K562 (cell line): ENCODE measurements at regions not wholly inside any gene's neighbourhood (a gene's known extent, or its start where the extent isn't known, plus 50 kb on each side); places are given as distances from the start of the nearest gene placed in this dataset.

Source experiments
- ATAC-seq: fragments of 200-7000 bp; cut with Tn5 transposase; 3 replicates; pipeline ENCODE4 v1.9.1; 2020; ENCODE audit warnings: moderate library complexity
- BruUV-seq: library from RNA; stranded (reverse); fragments of 400-500 nt; replicated peaks from 2 replicates; lab custom pipeline; 2021; lab: Mats Ljungman, UMichigan
- CTCF ChIA-PET: fragments of 300-600 bp; formaldehyde crosslinking; extraction: SDS; loops from one replicate; lab custom pipeline; 2021; ENCODE audit warnings: low intra/inter-chr PET ratio; lab: Yijun Ruan, JAX
- POLR2A ChIA-PET: fragments of 300-600, 350-650 bp; sonication (Branson Sonifier 250); formaldehyde crosslinking; extraction: SDS; loops from one replicate; lab custom pipeline; 2021; ENCODE audit warnings: antibody characterized with exemption, inconsistent platforms; lab: Yijun Ruan, JAX
- DNase-seq, 4 experiments: peaks; one replicate each; pipeline versions ENCODE4 v3.0.0 to v3.0.0-alpha.2; 2011 to 2018; ENCODE audit warnings: low spot score in 3 of 4, mixed read lengths in 3 of 4; ENCODE audit errors: extremely low read depth in 1 of 4
- FAIRE-seq: peaks from 2 replicates; lab custom pipeline; 2011; peaks lifted over from hg19 to GRCh38; lab: Jason Lieb, UNC
- H2AFZ ChIP-seq: 2 replicates; pipeline ENCODE4 v1.6.0; 2011; ENCODE audit warnings: low read depth, low read length, control low read depth, inconsistent platforms
- H3K27ac ChIP-seq: fragments of 200-600 bp; 3 replicates; pipeline ENCODE4 v1.8.0; 2011; ENCODE audit warnings: low read depth, mild to moderate bottlenecking, control low read depth, inconsistent platforms, low read length, moderate library complexity, mixed read lengths; ENCODE audit errors: extremely low read depth
- H3K27me3 ChIP-seq, 2 experiments: fragments of 300-600 bp in 1 of 2; 2 replicates in 1 of 2; 3 replicates in 1 of 2; pipeline versions ENCODE4 v1.6.0 to v1.8.0; 2011; ENCODE audit warnings: inconsistent platforms in 2 of 2, low read length in 2 of 2, mild to moderate bottlenecking in 1 of 2, mixed read lengths in 1 of 2, moderate library complexity in 1 of 2; ENCODE audit not compliant: control insufficient read depth in 2 of 2, insufficient read depth in 2 of 2
- H3K36me3 ChIP-seq: fragments of 300-600 bp; 3 replicates; pipeline ENCODE4 v1.8.0; 2011; ENCODE audit warnings: mild to moderate bottlenecking, low read length, inconsistent platforms; ENCODE audit not compliant: control insufficient read depth, insufficient read depth
- H3K4me1 ChIP-seq, 2 experiments: fragments of 200-600 bp in 1 of 2; replicated peaks in 1 of 2; 2 replicates in 1 of 2; 3 replicates in 1 of 2; pipeline versions ENCODE4 v1.5.1 to v1.8.0; 2011; ENCODE audit warnings: inconsistent platforms in 2 of 2, low read length in 2 of 2, mild to moderate bottlenecking in 1 of 2, mixed read lengths in 1 of 2, moderate library complexity in 1 of 2; ENCODE audit not compliant: control insufficient read depth in 2 of 2, insufficient read depth in 2 of 2
- H3K4me2 ChIP-seq: 2 replicates; pipeline ENCODE4 v1.6.1; 2011; ENCODE audit warnings: low read length, control low read depth, inconsistent platforms, mixed read lengths; ENCODE audit not compliant: insufficient read depth
- H3K4me3 ChIP-seq: fragments of 200-600 bp; sonication (generic), shearing (Covaris generic); 2 replicates; pipeline ENCODE4 v1.5.1; 2016; ENCODE audit warnings: control low read depth, inconsistent platforms
- H3K79me2 ChIP-seq: fragments of 200-600 bp; 3 replicates; pipeline ENCODE4 v1.8.0; 2011; ENCODE audit warnings: low read length, inconsistent platforms; ENCODE audit not compliant: control insufficient read depth, insufficient read depth
- H3K9ac ChIP-seq, 2 experiments: 2 replicates each; pipeline versions ENCODE4 v1.6.0 to v1.6.1; 2011; ENCODE audit warnings: low read depth in 2 of 2, low read length in 2 of 2, control low read depth in 1 of 2, inconsistent platforms in 1 of 2, mild to moderate bottlenecking in 1 of 2, mixed read lengths in 1 of 2; ENCODE audit not compliant: insufficient read depth in 1 of 2
- H3K9me1 ChIP-seq: one replicate; pipeline ENCODE4 v1.6.0; 2011; ENCODE audit warnings: inconsistent platforms, mild to moderate bottlenecking, low read length, moderate library complexity; ENCODE audit not compliant: control insufficient read depth, insufficient read depth
- H3K9me3 ChIP-seq: replicated peaks from 2 replicates; pipeline ENCODE4 v1.5.1; 2011; ENCODE audit warnings: low read depth, low read length, inconsistent platforms; ENCODE audit not compliant: control insufficient read depth, insufficient read depth
- H4K20me1 ChIP-seq: replicated peaks from 2 replicates; pipeline ENCODE4 v1.6.1; 2011; ENCODE audit warnings: low read length, inconsistent platforms, mixed read lengths; ENCODE audit not compliant: control insufficient read depth, insufficient read depth
- BMI1 ChIP-seq: fragments of 150-350 bp; IDR thresholded peaks from 2 replicates; pipeline ENCODE4 v1.6.1; 2014; ENCODE audit warnings: low read length
- MEF2A ChIP-seq: IDR thresholded peaks from 2 replicates; pipeline ENCODE4 v1.6.1; 2011; ENCODE audit warnings: low read depth, mild to moderate bottlenecking, low read length, moderate library complexity; ENCODE audit not compliant: control insufficient read depth
- NR2C1 ChIP-seq, 2 experiments: fragments of 450-650 bp; IDR thresholded peaks; 2 replicates each; pipeline ENCODE4 v1.6.1; 2017; ENCODE audit warnings: mild to moderate bottlenecking in 2 of 2, antibody characterized with exemption in 1 of 2, inconsistent platforms in 1 of 2, missing compliant biosample characterization in 1 of 2, missing genetic modification characterization in 1 of 2
- POLR2A ChIP-seq: fragments of 450-650 bp; conservative IDR thresholded peaks from 2 replicates; pipeline ENCODE4 v1.6.1; 2016
- TGIF2 ChIP-seq: sonication (generic); formaldehyde crosslinking; IDR thresholded peaks from 2 replicates; pipeline ENCODE4 v1.8.1; 2022; ENCODE audit warnings: mild to moderate bottlenecking, missing genetic modification reagents, moderate library complexity
- ZNF551 ChIP-seq: fragments of 250-450 bp; sonication (Bioruptor Pico); IDR thresholded peaks from 2 replicates; pipeline ENCODE4 v1.5.0; 2021; ENCODE audit warnings: mild to moderate bottlenecking, moderate library complexity
- WGBS: fragments of 100-300 bp; shearing (Covaris generic); methylation state at CpG from one replicate; pipeline ENCODE4 v1.1.6; 2016; ENCODE audit warnings: low coverage, mixed read lengths; ENCODE audit not compliant: insufficient coverage; ENCODE audit errors: missing lambda C conversion rate; 5-methylcytosine and 5-hydroxymethylcytosine counted together
- in situ Hi-C: fragments of 300-500 bp; cut with MboI; formaldehyde crosslinking; loops from 4 replicates; pipeline ENCODE4 v1.15.0; 2018; ENCODE audit warnings: inconsistent platforms, mixed read lengths
- intact Hi-C: fragments of 100-400 bp; cut with micrococcal nuclease; formaldehyde crosslinking; loops from 2 replicates; pipeline ENCODE4 v1.14.2; 2022
- TF ChIP-seq, protein P1 (sequence below): sonication (generic); formaldehyde crosslinking; IDR thresholded peaks from 2 replicates; pipeline ENCODE4 v1.8.0; 2023; ENCODE audit warnings: mild to moderate bottlenecking, missing genetic modification reagents

DNA sequence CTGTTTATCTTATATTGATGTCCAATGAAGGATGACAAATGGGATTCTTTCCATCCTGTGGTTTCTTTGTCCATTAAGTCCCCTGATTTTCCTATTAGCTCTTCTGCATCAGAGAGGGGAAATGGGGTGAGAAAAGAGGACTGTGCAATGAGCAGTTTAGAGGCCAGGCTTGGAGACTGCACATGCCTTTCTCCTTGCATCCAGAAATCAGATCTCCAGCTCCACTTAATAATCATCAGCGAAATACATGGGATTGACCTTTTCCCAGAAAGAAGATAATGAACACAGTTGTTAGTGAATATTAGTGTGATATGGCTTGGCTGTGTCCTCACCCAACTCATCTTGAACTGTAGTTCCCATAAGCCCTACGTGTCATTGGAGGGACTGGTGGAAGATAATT is 697.4 kb downstream of the CBLN2 start:
- FAIRE-seq = no peak
- no peaks in the 10 kb centered on the region for H4K20me1 ChIP-seq
- WGBS = 0% methylated on average over 2 of the region's 2 CpGs
- POLR2A ChIA-PET = no interaction called here
- in situ Hi-C loops = no loop called here
- no peaks in the 10 kb centered on the region for H3K4me1 ChIP-seq
- H3K9ac ChIP-seq = no peak overlapping the region
- H2AFZ ChIP-seq = no peak overlapping the region
- BruUV-seq = no TSS peak
- H3K27me3 ChIP-seq = no peaks in the 10 kb centered on the region
- H3K79me2 ChIP-seq = no peaks in the 10 kb centered on the region
- TF ChIP-seq POLR2A (no peak), TGIF2 (CRISPR knock-in tag) (no peak), ZNF551 (CRISPR knock-in tag) (no peak), NR2C1 (IDR thresholded peaks at IDR 0.05) (no peak), NR2C1 (tag; IDR thresholded peaks at IDR 0.05) (no peak), MEF2A (no peak), BMI1 (no peak)
- TF ChIP-seq, protein P1, sequence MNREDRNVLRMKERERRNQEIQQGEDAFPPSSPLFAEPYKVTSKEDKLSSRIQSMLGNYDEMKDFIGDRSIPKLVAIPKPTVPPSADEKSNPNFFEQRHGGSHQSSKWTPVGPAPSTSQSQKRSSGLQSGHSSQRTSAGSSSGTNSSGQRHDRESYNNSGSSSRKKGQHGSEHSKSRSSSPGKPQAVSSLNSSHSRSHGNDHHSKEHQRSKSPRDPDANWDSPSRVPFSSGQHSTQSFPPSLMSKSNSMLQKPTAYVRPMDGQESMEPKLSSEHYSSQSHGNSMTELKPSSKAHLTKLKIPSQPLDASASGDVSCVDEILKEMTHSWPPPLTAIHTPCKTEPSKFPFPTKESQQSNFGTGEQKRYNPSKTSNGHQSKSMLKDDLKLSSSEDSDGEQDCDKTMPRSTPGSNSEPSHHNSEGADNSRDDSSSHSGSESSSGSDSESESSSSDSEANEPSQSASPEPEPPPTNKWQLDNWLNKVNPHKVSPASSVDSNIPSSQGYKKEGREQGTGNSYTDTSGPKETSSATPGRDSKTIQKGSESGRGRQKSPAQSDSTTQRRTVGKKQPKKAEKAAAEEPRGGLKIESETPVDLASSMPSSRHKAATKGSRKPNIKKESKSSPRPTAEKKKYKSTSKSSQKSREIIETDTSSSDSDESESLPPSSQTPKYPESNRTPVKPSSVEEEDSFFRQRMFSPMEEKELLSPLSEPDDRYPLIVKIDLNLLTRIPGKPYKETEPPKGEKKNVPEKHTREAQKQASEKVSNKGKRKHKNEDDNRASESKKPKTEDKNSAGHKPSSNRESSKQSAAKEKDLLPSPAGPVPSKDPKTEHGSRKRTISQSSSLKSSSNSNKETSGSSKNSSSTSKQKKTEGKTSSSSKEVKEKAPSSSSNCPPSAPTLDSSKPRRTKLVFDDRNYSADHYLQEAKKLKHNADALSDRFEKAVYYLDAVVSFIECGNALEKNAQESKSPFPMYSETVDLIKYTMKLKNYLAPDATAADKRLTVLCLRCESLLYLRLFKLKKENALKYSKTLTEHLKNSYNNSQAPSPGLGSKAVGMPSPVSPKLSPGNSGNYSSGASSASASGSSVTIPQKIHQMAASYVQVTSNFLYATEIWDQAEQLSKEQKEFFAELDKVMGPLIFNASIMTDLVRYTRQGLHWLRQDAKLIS (CRISPR knock-in tag) = no peak
- TF ChIP-seq, all 486 proteins: peak for 0
- no peak for ATAC-seq
- Histone ChIP-seq H3K4me2 (no peak overlapping the region), H3K4me3 (no peak overlapping the region), H3K27ac (no peak overlapping the region), H3K9me3 (no peaks in the 10 kb centered on the region), H3K36me3 (no peaks in the 10 kb centered on the region), H3K9me1 (no peaks in the 10 kb centered on the region)
- CTCF ChIA-PET = no interaction called here
- no peak for DNase-seq
- intact Hi-C loops = no loop called here
